ENCODE measurements at regions not wholly inside any gene's neighbourhood (a gene's known extent, or its start where the extent isn't known, plus 50 kb on each side); places are given as distances from the start of the nearest gene placed in this dataset.

GRCh38 chr4:180909279-180909678, 1333.9 kb upstream of the TENM3 start:
- DNase-seq, result no peak

- no peak for DNase-seq
Observed at GRCh38 chr4:180913750-180914149, 1329.5 kb upstream of the TENM3 start.

- DNase-seq, result no peak
Observed at GRCh38 chr4:180923486-180923885, 1319.7 kb upstream of the TENM3 start.

GRCh38 chr4:180925805-180926204, 1317.4 kb upstream of the TENM3 start:
- DNase-seq, result no peak

GRCh38 chr4:180926277-180926676, 1316.9 kb upstream of the TENM3 start:
- DNase-seq, result no peak

- no peak for DNase-seq
Observed at GRCh38 chr4:180932370-180933001, 1310.7 kb upstream of the TENM3 start.

GRCh38 chr4:180937083-180937482, 1306.1 kb upstream of the TENM3 start:
- DNase-seq, result no peak

GRCh38 chr4:180940680-180941079, 1302.5 kb upstream of the TENM3 start:
- no peak for DNase-seq

GRCh38 chr4:180942367-180942916, 1300.8 kb upstream of the TENM3 start:
- DNase-seq, result no peak

- no peak for DNase-seq
Observed at GRCh38 chr4:180946188-180946587, 1297.0 kb upstream of the TENM3 start.

- DNase-seq, result no peak
Observed at GRCh38 chr4:180947425-180947824, 1295.8 kb upstream of the TENM3 start.

GRCh38 chr4:180949424-180950213, 1293.6 kb upstream of the TENM3 start:
- DNase-seq, result no peak

GRCh38 chr4:180950377-180950776, 1292.8 kb upstream of the TENM3 start:
- no peak for DNase-seq

GRCh38 chr4:180951312-180951711, 1291.9 kb upstream of the TENM3 start:
- DNase-seq, result no peak

GRCh38 chr4:180953572-180953971, 1289.6 kb upstream of the TENM3 start:
- DNase-seq, result no peak

GRCh38 chr4:180960743-180961401, 1282.3 kb upstream of the TENM3 start:
- DNase-seq, result no peak

- no peak for DNase-seq
Observed at GRCh38 chr4:180962268-180962667, 1280.9 kb upstream of the TENM3 start.

GRCh38 chr4:180966312-180966711, 1276.9 kb upstream of the TENM3 start:
- DNase-seq, result no peak

- DNase-seq, result no peak
Observed at GRCh38 chr4:180967936-180968335, 1275.3 kb upstream of the TENM3 start.

- DNase-seq, result no peak
Observed at GRCh38 chr4:180973894-180974293, 1269.3 kb upstream of the TENM3 start.

GRCh38 chr4:180990931-180991330, 1252.3 kb upstream of the TENM3 start:
- no peak for DNase-seq

GRCh38 chr4:180993244-180993836, 1249.9 kb upstream of the TENM3 start:
- no peak for DNase-seq

- DNase-seq, result no peak
Observed at GRCh38 chr4:180994722-180995121, 1248.5 kb upstream of the TENM3 start.

All from CD4-positive, alpha-beta T cell treated with Interferon gamma for 1 hour (primary cell).